Osteoblast (primary cell): ENCODE measurements at regions not wholly inside any gene's neighbourhood (a gene's known extent, or its start where the extent isn't known, plus 50 kb on each side); places are given as distances from the start of the nearest gene placed in this dataset.

Experiments used
- DNase-seq: peaks from one replicate; pipeline ENCODE4 v3.0.0; 2011; ENCODE audit warnings: low spot score, mixed read lengths; ENCODE audit not compliant: insufficient read length; ENCODE audit errors: missing footprints
- H2AFZ ChIP-seq: 2 replicates; pipeline ENCODE4 v1.6.0; 2011; ENCODE audit warnings: mild to moderate bottlenecking, low read length
- H3K27ac ChIP-seq: 2 replicates; pipeline ENCODE4 v1.5.1; 2011; ENCODE audit warnings: mild to moderate bottlenecking, low read depth, low read length, moderate library complexity
- H3K27me3 ChIP-seq: 2 replicates; pipeline ENCODE4 v1.6.0; 2012; ENCODE audit warnings: mild to moderate bottlenecking, control low read depth, inconsistent platforms, low read length, moderate library complexity; ENCODE audit not compliant: insufficient read depth
- H3K36me3 ChIP-seq: 2 replicates; pipeline ENCODE4 v1.5.1; 2011; ENCODE audit warnings: mild to moderate bottlenecking, low read length, control low read depth, moderate library complexity; ENCODE audit not compliant: insufficient read depth
- H3K4me1 ChIP-seq: 2 replicates; pipeline ENCODE4 v1.5.1; 2011; ENCODE audit warnings: mild to moderate bottlenecking, low read length, control low read depth, moderate library complexity; ENCODE audit not compliant: insufficient read depth
- H3K4me2 ChIP-seq: 2 replicates; pipeline ENCODE4 v1.6.0; 2011; ENCODE audit warnings: mild to moderate bottlenecking, low read length; ENCODE audit not compliant: insufficient read depth
- H3K4me3 ChIP-seq: fragments of 200-600 bp; sonication (generic); 3 replicates; pipeline ENCODE4 v1.5.1; 2012; ENCODE audit warnings: mild to moderate bottlenecking, low read length, inconsistent platforms; ENCODE audit not compliant: insufficient read depth
- H3K79me2 ChIP-seq: 2 replicates; pipeline ENCODE4 v1.6.0; 2012; ENCODE audit warnings: mild to moderate bottlenecking, low read length, control low read depth, inconsistent platforms; ENCODE audit not compliant: insufficient read depth
- H3K9me3 ChIP-seq: 2 replicates; pipeline ENCODE4 v1.5.1; 2011; ENCODE audit warnings: low read depth, low read length, control low read depth
- H4K20me1 ChIP-seq: 2 replicates; pipeline ENCODE4 v1.6.0; 2012; ENCODE audit warnings: mild to moderate bottlenecking, low read length, control low read depth; ENCODE audit not compliant: insufficient read depth
- CTCF ChIP-seq: IDR thresholded peaks from 2 replicates; pipeline ENCODE4 v1.5.1; 2011; ENCODE audit warnings: mild to moderate bottlenecking, low read depth, low read length, moderate library complexity; ENCODE audit errors: extremely low read depth

- H3K79me2 ChIP-seq, result no peaks in the 10 kb centered on the region
- no peaks in the 10 kb centered on the region for H3K4me1 ChIP-seq
- peaks cover 4% of the 10 kb centered on the region for H3K9me3 ChIP-seq
- H3K4me2 ChIP-seq, result no peak overlapping the region
- H3K36me3 ChIP-seq, result no peaks in the 10 kb centered on the region
- H4K20me1 ChIP-seq, result no peaks in the 10 kb centered on the region
- H3K27ac ChIP-seq, result no peak overlapping the region
- no peak overlapping the region for H2AFZ ChIP-seq
- no peak for DNase-seq
- TF ChIP-seq CTCF, result no peak
- H3K27me3 ChIP-seq, result no peaks in the 10 kb centered on the region
- no peak overlapping the region for H3K4me3 ChIP-seq
Measured at GRCh38 chr7:57245206-57245605, 113.0 kb upstream of the ZNF479 start.

GRCh38 chr7:57250801-57251200 is 118.6 kb upstream of the ZNF479 start:
- Histone ChIP-seq H3K4me1 (no peaks in the 10 kb centered on the region), H3K4me3 (no peak overlapping the region), H3K79me2 (no peaks in the 10 kb centered on the region), H3K36me3 (no peaks in the 10 kb centered on the region), H3K9me3 (no peaks in the 10 kb centered on the region), H4K20me1 (no peaks in the 10 kb centered on the region), H3K4me2 (no peak overlapping the region), H2AFZ (no peak overlapping the region), H3K27me3 (no peaks in the 10 kb centered on the region), H3K27ac (no peak overlapping the region)
- no peak for TF ChIP-seq CTCF
- no peak for DNase-seq

GRCh38 chr7:57256637-57257375 is 124.6 kb upstream of the ZNF479 start:
- Histone ChIP-seq H3K27ac (no peak overlapping the region), H3K4me1 (no peaks in the 10 kb centered on the region), H3K9me3 (no peaks in the 10 kb centered on the region), H3K4me2 (no peak overlapping the region), H2AFZ (no peak overlapping the region), H3K36me3 (no peaks in the 10 kb centered on the region), H3K27me3 (no peaks in the 10 kb centered on the region), H4K20me1 (no peaks in the 10 kb centered on the region), H3K4me3 (no peak overlapping the region), H3K79me2 (no peaks in the 10 kb centered on the region)
- TF ChIP-seq CTCF, result no peak
- no peak for DNase-seq

- H3K9me3 ChIP-seq, result peaks cover 9% of the 10 kb centered on the region
- no peak overlapping the region for H3K4me3 ChIP-seq
Measured at GRCh38 chr7:57274535-57275283, 142.5 kb upstream of the ZNF479 start.

More at GRCh38 chr7:57274535-57275283, 142.5 kb upstream of the ZNF479 start:
- H4K20me1 ChIP-seq, result no peaks in the 10 kb centered on the region
- H3K79me2 ChIP-seq, result no peaks in the 10 kb centered on the region
- TF ChIP-seq CTCF, result no peak
- no peak overlapping the region for H3K27ac ChIP-seq
- no peaks in the 10 kb centered on the region for H3K27me3 ChIP-seq
- H3K4me2 ChIP-seq, result no peak overlapping the region
- H3K4me1 ChIP-seq, result no peaks in the 10 kb centered on the region
- H3K36me3 ChIP-seq, result no peaks in the 10 kb centered on the region
- DNase-seq, result no peak
- H2AFZ ChIP-seq, result no peak overlapping the region
